Right hindlimb (tissue), 1 donor: ENCODE measurements at regions not wholly inside any gene's neighbourhood (a gene's known extent, or its start where the extent isn't known, plus 50 kb on each side); places are given as distances from the start of the nearest gene placed in this dataset.
"Not testable (repeated sequence)": the region's sequence is repeated elsewhere in the genome, so short reads cannot be mapped to it uniquely, and the experiment has no call there.

Experiments
- DNase-seq: peaks from one replicate; pipeline ENCODE4 v3.0.0-alpha.2; 2018

DNA sequence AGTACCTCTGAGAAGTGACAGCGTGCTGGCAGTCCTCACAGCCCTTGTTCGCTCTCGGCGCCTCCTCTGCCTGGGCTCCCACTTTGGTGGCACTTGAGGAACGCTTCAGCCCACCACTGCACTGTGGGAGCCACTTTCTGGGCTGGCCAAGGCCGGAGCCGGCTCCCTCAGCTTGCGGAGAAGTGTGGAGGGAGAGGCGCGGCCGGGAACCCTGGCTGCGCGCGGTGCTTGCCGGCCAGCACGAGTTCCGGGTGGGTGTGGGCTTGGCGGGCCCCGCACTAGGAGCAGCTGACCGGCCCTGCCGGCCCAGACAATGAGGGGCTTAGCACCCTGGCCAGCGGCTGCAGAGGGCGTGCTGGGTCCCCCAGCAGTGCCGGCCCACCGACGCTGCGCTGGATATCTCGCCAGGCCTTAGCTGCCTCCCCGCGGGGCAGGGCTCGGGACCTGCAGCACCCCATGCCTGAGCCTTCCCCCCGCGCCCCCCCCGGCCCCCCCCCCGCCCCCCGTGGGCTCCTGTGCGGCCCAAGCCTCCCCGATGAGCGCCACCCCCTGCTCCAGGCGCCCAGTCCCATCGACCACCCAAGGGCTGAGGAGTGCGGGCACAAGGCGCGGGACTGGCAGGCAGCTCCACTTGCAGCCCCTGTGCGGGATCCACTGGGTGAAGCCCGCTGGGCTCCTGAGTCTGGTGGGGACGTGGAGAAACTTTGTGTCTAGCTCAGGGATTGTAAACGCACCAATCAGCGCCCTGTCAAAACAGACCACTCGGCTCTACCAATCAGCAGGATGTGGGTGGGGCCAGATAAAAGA, 847.7 kb upstream of the CDH6 start:
- not testable (repeated sequence) for DNase-seq

DNA sequence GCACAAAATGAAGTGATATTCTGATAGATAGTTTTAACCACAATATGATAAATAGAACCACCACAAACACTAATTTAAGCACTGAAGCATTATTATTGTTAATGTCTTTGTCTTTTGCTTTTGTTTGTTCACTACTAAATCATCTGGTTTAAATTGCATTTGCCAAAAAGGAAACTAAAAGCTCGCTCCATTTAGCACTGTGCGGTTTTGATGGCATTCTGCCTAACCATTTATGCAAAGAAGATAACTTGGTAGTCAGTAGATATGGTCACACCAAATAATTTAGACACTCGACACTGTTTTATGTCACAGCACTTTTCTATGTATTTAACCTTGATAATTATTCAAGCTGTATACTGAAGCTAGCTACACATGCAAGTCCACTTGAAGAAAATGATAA, 849.8 kb upstream of the CDH6 start:
- DNase-seq, result no peak

DNA sequence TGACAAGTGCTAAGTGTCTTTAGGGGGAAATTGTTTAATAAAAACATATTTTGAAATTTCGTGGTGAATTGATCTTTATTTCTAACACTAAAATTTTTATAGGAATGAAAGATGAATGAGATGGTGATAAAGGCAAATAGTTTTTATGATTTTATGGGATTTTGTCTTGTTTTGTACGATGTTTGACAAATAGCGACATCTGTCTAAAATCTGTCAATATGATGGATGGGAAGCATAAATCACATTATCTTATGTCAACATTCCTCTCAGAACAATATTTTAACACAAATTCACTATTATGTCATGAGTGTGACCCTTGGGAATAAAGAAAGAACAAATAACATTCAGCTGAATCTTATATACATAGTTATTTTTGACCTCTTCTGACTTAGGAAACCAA, 852.0 kb upstream of the CDH6 start:
- no peak for DNase-seq

DNA sequence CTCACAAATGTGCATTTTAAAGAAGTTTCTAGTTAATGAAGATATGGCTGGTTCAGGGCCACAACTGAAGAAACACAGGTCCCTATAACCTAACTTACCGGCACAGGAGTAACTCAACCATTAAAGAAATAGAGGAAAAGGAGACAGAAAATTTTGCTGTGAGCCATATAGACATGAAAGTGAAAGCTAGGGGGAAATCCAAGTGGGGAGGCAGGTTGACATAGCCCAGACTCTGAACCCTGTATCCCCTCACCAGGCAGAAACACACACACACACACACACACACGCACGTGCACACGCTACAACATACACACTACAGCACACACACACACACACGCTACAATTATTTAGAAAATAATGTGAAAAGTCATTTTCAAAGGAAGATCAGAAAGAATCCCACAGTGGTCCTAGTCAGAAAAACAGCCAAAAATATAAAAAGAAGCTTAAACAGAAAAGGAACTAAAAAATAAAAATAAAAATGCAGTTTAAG, 856.4 kb upstream of the CDH6 start:
- no peak for DNase-seq

DNA sequence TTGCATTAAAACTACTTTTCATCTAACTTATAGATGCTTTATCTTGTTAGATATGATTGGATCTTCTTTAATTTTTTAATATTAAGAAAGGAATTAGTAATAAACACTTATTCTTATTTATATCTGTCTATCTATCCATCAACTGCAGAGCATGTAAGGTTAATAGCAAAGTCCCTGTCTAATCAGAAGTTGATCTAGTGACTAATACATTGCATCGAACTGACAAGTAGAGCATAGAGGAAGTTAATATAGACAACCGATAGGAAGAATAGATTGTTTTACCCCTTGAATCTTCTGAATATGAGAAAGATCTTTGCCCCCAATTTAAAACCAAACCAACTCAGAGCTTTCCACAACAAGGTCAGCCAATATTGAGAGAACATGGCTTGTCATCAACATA, 862.0 kb upstream of the CDH6 start:
- no peak for DNase-seq

DNA sequence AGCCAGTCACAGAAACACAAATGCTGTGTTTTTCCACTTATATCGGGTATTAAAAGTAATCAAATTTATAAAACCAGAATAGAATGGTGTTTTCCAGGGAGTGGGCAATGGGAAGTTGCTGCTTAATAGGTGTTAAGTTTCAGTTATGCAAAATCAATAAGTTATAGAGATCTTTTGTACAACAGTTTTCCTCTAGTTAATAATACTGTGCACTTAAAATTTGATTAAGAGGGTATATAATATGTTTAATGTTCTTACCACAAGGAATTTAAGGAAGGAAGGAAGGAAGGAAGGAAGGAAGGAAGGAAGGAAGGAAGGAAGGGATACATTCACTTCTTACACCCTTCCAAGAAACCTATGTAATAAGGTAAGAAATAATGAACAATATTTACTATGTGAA, 867.7 kb upstream of the CDH6 start:
- no peak for DNase-seq

DNA sequence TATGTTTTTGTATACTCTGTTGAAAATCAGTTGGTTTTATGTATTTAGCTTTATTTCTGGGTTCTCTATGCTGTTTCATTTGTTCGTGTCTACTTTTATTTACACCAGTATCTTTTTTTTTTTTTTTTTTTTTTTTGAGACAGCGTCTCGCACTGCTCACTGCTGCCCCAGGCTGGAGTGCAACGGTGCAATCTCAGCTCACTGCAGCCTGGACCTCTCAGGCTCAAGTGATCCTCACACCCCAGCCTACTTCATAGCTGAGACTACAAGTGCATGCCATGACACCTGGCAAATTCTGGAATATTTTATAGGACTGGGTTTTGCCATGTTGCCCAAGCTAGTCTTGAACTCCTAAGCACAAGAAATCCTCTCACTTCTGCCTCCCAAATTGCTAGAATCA, 869.4 kb upstream of the CDH6 start:
- DNase-seq, result no peak

DNA sequence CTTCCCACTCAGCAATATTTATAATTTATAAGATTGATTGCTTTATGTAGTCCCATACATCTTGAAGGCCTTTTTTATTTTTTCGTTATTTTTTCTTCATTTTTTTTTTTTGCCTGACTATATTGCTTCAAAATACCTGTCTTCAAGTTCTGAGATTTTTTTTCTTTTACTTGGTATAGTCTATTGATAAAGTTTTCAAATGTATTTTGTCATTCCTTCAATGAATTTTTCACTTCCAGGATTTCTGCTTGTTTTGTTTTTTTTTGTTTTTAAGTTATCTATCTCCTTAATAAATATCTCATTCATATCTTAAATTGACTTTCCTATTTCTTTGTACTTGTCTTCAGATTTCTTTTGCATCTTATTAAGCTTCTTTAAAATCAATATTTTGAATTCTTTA, 905.6 kb upstream of the CDH6 start:
- no peak for DNase-seq

DNA sequence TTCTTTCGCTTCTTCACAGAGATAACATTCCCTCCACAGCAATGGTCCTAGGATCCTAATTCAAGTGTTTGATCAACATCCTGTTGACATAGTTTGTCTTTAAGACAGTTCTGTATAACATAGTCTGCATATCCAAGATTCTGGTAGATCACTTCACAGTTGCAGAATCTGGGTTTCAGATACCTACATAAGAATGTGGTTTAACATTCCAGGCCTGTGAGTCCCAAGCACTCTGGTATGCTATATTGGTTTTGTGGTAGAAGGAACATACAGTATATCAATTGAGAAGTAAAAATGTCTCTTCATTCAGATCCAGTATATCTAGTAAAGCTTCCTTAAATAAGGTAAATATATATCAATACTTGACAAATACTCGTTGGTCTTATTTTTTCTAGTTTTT, 914.2 kb upstream of the CDH6 start:
- DNase-seq, result no peak

DNA sequence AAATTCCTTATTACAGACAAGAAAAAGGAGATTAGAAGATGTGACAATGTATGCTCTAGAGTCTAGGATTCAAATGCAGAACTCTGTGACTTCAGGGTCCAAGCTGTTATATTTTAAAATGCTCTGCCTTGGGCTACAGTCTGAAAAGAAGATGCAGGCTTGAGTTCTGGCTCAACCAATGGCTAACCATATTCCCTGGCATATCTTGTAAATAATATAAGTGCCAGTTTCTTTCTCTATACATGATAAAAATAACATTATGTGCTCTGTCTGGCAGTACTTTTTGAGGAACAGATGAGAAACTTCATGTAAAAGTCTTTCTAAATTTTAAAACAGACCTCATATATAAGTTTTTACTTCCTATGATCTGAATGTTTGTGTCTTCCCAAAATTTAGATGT, 926.5 kb upstream of the CDH6 start:
- DNase-seq, result no peak

DNA sequence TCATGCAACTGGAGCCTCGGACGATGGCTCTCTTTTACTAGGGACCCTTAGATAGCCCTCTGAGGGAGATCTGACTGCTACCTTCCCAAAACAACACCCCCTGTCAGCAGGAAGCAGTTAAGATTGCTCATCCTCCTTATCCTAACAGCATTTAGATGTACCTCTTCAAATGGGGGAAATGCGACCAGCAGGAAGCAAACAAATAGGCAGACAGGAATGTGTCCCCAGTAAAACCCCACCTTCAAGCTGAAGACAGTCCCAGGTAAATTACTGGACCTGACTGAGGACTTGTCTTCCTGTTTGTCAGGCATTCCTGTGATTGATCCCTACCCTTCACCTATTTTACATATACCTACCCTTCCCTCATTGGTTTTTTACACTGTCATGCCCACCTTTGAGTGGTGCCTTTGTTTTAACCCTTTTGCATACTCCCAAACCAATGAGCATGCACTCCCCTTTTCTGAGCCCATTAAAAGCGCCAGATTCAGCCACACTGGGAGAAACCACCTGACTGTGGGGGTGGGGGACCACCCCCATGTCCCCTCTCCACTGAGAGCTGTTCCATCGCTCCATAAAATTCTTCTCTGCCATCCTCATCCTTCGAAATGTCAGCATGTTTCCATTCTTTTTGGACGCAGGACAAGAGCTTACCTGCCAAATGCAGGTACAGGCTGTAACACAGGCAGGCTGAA, 954.0 kb upstream of the CDH6 start:
- DNase-seq, result no peak

DNA sequence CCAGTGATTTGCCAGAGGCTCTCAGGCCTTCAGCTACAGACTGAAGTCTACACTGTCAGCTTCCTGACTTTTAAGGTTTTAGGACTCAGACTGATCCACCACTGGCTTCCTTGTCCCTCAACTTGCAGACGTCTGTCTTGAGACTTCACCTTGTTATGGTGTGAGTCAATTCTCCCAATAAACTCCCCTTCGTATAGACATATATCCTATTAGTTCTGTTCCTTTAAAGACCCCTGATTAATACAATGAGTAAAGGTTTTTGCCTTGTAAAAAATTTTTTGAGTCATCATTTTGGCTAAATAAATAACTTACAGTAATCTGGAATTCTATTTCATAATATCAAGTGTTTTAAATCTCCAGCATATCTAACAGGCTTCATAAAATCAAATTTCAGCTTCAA, 956.3 kb upstream of the CDH6 start:
- no peak for DNase-seq

DNA sequence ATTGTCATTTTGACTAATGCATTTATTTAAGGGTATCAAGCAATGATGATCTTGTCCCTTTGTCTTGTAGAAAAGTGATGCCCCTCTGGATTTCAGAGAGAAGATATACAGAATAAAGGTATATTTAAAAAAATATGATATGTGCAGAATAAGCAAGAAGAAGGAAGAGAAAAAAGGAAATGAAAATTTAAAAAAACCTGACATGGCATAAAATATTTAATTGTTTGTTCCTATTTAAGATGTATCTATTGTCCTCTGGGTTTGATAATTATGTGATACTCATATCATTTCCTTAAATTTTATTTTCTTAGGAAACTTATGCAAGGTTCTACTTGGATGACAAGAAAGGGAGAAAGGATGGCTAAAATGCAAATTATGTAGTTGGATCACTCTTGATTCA, 983.7 kb upstream of the CDH6 start:
- no peak for DNase-seq

DNA sequence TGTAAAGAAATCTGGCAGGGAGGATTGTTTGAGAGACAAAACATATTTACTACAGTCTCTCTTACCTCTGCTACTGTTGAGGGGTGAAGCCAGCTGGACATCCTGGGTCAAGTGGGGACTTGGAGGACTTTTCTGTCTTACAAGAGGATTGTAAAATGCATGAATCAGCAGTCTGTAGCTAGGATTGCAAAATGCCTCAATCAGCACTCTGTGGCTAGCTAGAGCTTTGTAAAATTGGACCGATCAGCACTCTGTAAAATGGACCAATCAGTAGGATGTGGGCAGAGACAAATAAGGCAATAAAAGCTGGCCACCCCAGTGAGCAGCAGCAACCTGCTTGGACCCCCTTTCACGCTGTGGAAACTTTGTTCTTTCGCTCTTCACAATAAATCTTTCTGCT, 995.8 kb upstream of the CDH6 start:
- DNase-seq, result no peak

DNA sequence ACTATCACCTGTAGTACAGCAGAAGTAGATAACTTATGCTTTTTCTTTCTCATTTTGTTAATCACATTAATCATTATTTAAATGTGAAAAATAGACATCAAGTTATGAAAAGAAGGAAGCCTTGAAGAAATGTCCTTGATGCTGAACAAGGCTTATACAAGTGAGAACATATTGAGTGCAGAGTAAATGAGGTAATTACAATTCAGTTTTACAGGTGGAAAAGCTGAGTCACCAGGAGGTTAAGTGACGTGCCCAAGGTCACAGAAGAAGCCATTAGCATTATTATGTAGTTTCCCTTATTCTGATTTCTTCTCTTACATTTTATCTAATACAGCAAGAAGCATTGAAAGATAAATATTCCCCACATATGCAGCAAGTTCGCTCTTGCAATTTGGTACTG, 998.5 kb upstream of the CDH6 start:
- no peak for DNase-seq

DNA sequence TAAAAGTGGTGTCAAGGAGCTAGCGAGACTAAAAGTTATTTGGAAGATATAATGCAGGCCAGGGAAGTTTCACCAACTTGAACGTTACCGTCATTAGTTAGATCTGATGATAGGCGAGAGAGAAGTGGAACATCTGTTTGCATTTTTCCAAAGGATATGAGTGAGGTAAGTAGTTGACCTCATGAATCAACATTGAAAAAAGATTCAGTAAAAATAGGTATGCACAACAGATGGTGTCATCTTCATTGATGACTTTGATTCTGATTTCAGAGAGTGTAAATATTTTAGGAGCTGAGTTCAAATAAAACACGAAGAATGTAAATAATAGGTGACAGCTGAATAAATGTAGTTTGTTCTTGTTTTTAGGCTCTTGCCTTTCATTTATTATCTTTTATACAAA, 998.9 kb upstream of the CDH6 start:
- DNase-seq, result no peak

DNA sequence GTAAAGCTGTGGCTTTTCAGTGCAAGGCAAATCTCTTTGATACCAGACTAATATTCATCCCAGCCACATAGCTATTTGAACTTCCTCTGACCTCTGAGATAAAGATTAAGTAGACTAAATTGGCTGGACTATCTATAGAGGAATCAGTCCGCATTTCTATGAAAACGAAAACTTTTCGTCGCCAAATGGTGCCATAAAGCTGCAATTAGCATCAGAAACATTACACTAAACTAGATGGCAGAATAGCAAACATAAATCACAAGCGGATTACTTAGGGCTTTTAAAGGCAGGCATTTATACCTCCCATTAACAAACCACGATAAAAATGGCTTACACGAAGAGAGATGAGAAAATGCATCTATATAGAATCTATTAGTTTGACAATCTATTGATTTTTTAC, 1009.7 kb upstream of the CDH6 start:
- no peak for DNase-seq

DNA sequence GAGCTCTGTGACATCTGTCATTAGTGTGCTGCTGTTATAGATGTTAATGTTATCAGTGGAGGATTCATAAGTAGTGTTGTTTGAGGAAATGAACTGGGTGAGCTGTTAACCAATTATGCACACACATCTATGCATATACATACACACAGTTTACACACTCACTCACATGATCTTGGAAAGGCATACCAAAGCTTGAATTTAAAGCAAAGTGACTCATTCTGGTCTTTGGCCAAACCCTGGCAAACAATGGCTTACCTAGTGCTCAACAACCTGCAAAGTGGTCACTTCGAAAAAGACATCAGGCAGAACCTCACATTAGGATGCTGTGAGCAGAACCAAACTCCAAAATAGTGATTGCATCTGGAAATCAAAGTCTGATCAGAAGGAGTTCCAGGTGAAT, 1037.3 kb upstream of the CDH6 start:
- no peak for DNase-seq

DNA sequence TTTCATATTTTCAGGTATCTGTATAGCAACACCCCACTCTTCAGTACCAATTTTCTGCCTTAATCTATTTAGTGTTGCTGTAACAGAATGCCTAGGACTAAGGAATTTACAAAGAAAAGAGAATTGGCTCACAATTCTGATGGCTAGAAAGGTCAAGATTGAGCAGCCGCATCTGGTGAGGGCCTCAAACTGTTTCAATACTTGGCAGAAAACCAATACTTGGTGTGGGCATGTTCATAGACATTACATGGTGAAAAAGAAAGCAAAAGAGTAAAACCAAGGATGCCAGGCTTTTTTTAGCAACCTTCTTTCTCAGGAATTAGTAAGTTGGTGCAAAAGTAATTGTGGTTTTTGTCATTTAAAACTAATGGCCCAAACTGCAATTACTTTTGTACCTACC, 1041.1 kb upstream of the CDH6 start:
- no peak for DNase-seq

DNA sequence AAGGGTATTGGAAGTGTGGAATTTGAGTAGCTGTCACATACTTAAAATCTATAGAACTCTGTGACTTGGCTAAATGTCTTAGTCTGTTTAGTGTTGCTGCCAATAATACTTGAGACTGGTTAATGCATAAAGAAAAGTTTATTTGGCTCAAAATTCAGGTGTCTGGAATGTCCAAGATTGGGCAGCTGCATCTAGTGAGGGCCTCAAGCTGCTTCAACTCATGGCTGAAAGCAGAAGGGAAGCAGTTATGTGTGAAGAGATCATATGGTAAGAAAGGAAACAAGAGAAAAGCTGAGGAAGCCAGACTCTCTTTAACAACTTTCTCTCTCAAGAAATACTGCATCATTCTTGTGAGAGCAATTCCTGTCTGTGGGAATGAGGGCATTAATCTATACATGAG, 1043.3 kb upstream of the CDH6 start:
- no peak for DNase-seq

DNA sequence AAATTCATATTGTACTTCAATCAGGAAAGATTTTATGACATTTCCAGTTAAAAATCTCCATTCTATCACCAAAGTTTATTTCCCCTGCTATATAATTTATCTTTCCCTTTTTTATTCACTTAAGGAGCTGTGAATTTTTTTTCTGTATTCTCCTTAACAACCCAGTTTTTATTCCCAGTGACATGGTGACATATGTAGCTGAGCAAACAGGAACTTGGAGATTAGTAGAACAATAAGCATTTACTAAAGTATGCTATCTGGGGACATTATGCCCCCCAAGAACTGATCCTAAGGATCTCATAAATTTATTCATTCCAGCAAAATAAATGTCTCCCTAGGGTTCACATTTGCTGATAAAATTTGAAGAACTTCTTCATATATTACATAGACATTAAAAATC, 1044.0 kb upstream of the CDH6 start:
- no peak for DNase-seq

DNA sequence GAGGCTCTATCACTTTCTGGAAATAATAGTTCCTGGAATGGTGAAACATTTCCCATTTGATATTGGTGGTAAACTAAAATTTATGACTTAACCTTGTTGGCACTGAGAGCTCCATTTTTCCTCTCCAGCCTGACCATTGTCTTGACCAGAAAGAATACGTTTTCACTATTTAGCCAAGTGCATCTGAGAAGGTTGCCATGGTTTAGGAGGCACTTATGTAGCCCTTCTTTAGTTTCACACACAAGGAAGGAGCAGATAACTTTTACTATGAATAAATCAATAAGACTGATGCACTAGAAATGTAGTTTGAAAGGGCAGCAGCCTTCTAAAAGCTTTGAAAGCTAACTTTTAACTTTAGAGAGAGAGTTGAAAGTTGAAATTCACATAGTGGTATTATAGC, 1045.5 kb upstream of the CDH6 start:
- no peak for DNase-seq

DNA sequence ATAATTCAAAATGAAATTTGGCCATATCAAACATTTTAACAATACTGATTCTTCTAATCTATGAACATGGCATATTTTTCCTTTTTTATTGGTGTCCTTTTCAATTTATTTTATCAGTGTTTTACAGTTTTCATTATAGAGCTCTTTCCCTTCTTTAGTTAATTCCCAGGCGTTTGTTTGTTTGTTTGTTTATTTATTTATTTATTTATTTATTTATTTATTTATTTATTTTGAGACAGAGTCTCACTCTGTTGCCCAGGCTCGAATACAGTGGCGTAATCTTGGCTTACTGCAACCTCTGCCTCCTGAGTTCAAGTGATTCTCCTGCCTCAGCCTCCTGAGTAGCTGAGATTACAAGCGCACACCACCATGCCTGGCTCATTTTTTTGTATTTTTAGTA, 1049.4 kb upstream of the CDH6 start:
- DNase-seq, result not testable (repeated sequence)

DNA sequence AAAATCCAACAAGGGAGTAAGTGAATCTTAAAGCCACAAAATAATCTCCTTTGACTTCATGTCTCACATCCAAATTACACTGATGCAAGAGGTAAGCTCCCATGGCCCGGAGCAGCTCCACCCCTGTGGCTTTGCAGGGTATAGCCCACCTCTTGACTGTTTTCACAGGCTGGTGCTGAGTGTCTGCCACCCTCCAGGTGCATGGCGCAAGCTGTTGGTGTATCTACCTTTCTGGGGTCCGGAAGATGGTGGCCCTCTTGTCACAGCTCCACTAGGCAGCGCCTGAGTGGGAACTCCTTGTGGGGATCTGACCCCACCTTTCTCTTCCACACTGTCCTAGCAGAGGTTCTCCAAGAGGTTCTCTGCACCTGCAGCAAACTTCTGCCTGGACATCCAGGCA, 1051.1 kb upstream of the CDH6 start:
- DNase-seq, result no peak

DNA sequence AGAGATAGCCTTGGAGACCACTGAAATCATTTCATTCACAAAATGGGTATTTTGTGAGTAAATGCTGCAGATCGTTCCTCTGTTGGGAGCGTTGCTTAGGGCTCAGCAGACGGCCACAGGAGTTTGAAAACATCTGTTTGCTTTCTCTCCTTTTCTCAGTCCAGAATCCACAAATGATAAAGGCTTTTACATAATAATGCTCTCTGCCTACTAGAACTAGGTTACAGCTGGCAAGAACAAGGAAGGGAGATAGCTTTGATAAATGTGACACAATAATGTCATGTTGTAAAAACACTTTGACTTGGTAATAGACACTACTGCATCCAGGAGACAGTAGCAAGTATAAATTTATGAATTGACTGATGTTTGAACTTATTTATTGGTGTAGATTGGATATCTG, 1072.4 kb upstream of the CDH6 start:
- DNase-seq, result no peak
